Naive B cell (primary cell): ENCODE measurements at regions not wholly inside any gene's neighbourhood (a gene's known extent, or its start where the extent isn't known, plus 50 kb on each side); places are given as distances from the start of the nearest gene placed in this dataset.
A peak's percentile ranks its signal among the peaks of the same experiment; 100 is the strongest.
"Not testable (repeated sequence)": the region's sequence is repeated elsewhere in the genome, so short reads cannot be mapped to it uniquely, and the experiment has no call there.

ENCODE experiments used
- ATAC-seq, 2 donors: fragments of 150-1000 bp; cut with Tn5 transposase; 2 replicates each; pipeline ENCODE4 v1.10.0; 2021; ENCODE audit warnings: low read depth in 2 of 2, mild to moderate bottlenecking in 2 of 2, moderate library complexity in 2 of 2
- DNase-seq: peaks from one replicate; pipeline ENCODE4 v3.0.0; 2022
- H3K27ac Mint-ChIP-seq, 6 donors: one replicate each; pipeline ENCODE4 v1.8.0; 2020 to 2022; ENCODE audit warnings: mild to moderate bottlenecking in 6 of 6, mixed read lengths in 6 of 6, moderate library complexity in 5 of 6, inconsistent platforms in 2 of 6
- H3K27me3 Mint-ChIP-seq, 3 donors: one replicate each; pipeline ENCODE4 v1.8.0; 2021 to 2022; ENCODE audit warnings: mixed read lengths in 3 of 3, mild to moderate bottlenecking in 1 of 3
- H3K36me3 Mint-ChIP-seq, 2 donors: one replicate each; pipeline ENCODE4 v1.8.0; 2020 to 2022; ENCODE audit warnings: mixed read lengths in 2 of 2, inconsistent platforms in 1 of 2, mild to moderate bottlenecking in 1 of 2
- H3K4me1 Mint-ChIP-seq, 3 donors: one replicate each; pipeline ENCODE4 v1.8.0; 2020 to 2022; ENCODE audit warnings: mixed read lengths in 3 of 3, inconsistent platforms in 1 of 3, mild to moderate bottlenecking in 1 of 3, moderate library complexity in 1 of 3
- H3K4me3 Mint-ChIP-seq, 8 donors: one replicate each; pipeline ENCODE4 v1.8.0; 2020 to 2022; ENCODE audit warnings: mild to moderate bottlenecking in 8 of 8, mixed read lengths in 8 of 8, moderate library complexity in 8 of 8, inconsistent platforms in 2 of 8
- H3K9me3 Mint-ChIP-seq, 7 donors: one replicate each; pipeline ENCODE4 v1.8.0; 2020 to 2022; ENCODE audit warnings: mixed read lengths in 7 of 7, mild to moderate bottlenecking in 5 of 7, inconsistent platforms in 2 of 7, moderate library complexity in 1 of 7

GRCh38 chr6:169921853-169922824, 170.7 kb downstream of the ERMARD start:
- DNase-seq = no peak

DNA sequence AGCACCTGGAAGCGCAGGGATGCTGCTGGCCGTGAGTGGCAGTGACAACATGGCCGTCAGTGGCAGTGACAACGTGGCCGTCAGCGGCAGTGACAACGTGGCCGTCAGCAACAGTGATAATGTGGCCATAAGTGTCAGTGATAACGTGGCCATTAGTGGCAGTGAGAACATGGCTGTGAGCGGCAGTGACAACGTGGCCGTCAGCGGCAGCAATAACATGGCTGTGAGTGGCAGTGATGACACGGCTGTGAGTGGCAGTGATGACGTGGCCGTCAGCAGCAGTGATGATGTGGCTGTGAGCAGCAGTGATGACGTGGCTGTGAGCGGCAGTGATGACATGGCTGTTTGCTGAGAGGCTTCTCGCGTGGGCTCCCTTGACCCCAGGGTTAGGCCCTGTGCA, 169.8 kb downstream of the ERMARD start:
- no peaks in the 10 kb centered on the region for H3K36me3 Mint-ChIP-seq
- H3K27me3 Mint-ChIP-seq = peaks cover 0 to 8% (median 0%) of the 10 kb centered on the region in 3 donors
- H3K27ac Mint-ChIP-seq = peak overlapping the region in 1 of 6 donors; percentile 27
- H3K4me3 Mint-ChIP-seq = no peak overlapping the region
- ATAC-seq = no peak
- DNase-seq = no peak
- peaks cover 0 to 3% (median 0%) of the 10 kb centered on the region in 3 donors for H3K4me1 Mint-ChIP-seq
- H3K9me3 Mint-ChIP-seq = peaks cover 0 to 5% (median 0%) of the 10 kb centered on the region in 7 donors

More at GRCh38 chr6:169921853-169922824, 170.7 kb downstream of the ERMARD start:
- H3K4me3 Mint-ChIP-seq = no peak overlapping the region
- peaks cover 0 to 8% (median 0%) of the 10 kb centered on the region in 3 donors for H3K27me3 Mint-ChIP-seq
- H3K36me3 Mint-ChIP-seq = no peaks in the 10 kb centered on the region
- H3K9me3 Mint-ChIP-seq = peaks cover 0 to 5% (median 0%) of the 10 kb centered on the region in 7 donors
- peaks cover 0 to 3% (median 0%) of the 10 kb centered on the region in 3 donors for H3K4me1 Mint-ChIP-seq
- no peak for ATAC-seq
- H3K27ac Mint-ChIP-seq = no peak overlapping the region

DNA sequence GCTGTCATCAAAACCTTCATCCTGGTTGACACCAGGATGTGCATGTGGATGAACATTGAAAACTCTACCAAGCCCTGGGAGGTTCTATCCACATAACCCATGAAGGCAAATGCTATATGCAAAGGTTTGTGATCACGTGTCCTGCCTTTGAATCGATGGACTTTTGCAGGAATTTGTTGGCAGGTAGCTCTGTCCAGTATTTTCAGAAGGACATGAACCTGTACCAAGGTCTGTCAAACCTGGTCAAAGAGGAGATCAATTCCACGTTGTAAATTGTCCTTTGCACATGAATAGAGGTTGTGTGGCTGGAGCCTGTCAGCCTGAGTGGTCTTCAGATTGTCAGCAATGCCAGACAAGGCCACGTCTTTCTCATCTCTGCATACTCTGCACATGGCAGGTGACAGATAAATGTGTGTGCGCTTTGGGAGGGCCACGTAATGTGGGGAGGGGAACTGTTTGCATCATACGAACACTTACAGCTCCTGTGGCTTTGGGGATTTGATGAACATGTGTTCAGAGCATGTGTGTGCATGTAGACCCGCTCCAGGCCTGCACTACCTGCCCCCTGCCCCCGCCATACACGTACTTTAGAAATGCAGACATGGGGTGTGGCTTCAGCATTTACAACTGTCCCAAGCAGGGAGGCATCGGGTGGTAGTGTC, 169.1 kb downstream of the ERMARD start:
- H3K4me3 Mint-ChIP-seq = no peak overlapping the region
- H3K4me1 Mint-ChIP-seq = peaks cover 0 to 3% (median 0%) of the 10 kb centered on the region in 3 donors
- DNase-seq (no peak), ATAC-seq (no peak)
- H3K27ac Mint-ChIP-seq = peak overlapping the region in 1 of 6 donors; percentile 76
- no peaks in the 10 kb centered on the region for H3K36me3 Mint-ChIP-seq
- peaks cover 0 to 1% (median 0%) of the 10 kb centered on the region in 3 donors for H3K27me3 Mint-ChIP-seq
- no peaks in the 10 kb centered on the region for H3K9me3 Mint-ChIP-seq

GRCh38 chr6:169918954-169919549, 167.6 kb downstream of the ERMARD start:
- no peaks in the 10 kb centered on the region for H3K36me3 Mint-ChIP-seq
- peaks cover 0 to 13% (median 0%) of the 10 kb centered on the region in 3 donors for H3K4me1 Mint-ChIP-seq
- H3K27me3 Mint-ChIP-seq = no peaks in the 10 kb centered on the region
- H3K27ac Mint-ChIP-seq = peak overlapping the region in 1 of 6 donors; percentile 68
- H3K9me3 Mint-ChIP-seq = no peaks in the 10 kb centered on the region
- H3K4me3 Mint-ChIP-seq = no peak overlapping the region
- ATAC-seq = no peak
- no peak for DNase-seq

DNA sequence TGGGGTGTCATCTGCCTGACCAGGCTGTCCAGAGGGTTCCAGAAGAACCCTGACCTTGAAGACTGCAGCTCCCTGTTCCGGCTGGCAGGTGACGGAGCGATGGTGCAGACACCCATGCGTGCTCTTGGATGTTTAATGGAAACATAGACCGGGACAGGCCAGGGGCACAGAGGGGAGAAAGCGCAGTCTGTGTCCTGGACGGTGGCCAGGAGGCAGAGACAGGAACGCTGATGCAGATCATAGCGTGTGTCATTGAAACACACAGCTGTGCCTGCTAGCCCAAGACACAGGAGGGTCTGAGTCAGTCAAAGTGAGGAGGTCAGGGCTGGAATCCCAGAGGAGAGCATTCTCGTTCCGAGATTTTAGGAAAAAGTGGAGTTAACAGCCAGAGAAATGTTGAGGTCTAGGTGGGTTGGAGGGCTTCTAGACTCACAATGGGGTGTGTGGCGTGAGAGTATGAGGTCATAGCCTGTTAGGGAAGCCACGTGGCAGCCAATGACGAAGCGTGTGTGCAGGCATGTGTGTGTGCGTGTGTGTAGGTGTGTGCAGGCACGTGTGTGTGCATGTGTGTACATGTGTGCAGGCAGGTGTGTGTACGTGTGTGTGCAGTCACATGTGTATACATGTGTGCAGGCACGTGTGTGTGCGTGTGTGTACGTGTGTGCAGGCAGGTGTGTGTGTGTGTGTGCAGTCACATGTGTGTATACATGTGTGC, 167.0 kb downstream of the ERMARD start:
- ATAC-seq (no peak), DNase-seq (no peak)
- Mint-ChIP-seq H3K27ac (peak overlapping the region in 1 of 6 donors; percentile 28), H3K9me3 (no peaks in the 10 kb centered on the region), H3K27me3 (no peaks in the 10 kb centered on the region), H3K4me3 (no peak overlapping the region), H3K4me1 (peaks cover 0 to 19% (median 5%) of the 10 kb centered on the region in 3 donors), H3K36me3 (no peaks in the 10 kb centered on the region)

DNA sequence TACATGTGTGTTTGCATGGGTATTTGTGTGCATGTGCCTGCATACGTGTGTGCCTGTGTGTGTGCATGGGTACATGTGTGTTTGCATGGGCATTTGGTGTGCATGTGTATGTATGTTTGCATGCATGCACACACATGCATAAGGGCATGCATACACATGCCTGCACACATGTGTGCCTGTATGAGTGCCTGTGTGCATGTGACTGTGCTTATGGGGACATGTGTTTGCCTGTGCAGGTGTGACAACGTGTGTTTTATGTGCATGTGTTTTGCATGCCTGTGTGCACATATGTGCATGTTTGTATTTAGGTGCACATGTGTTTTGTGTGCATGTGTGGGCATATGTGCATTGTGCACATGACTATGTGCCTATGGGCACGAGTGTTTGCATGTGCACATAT, 165.7 kb downstream of the ERMARD start:
- Mint-ChIP-seq H3K27ac (no peak overlapping the region), H3K9me3 (no peaks in the 10 kb centered on the region), H3K4me3 (no peak overlapping the region), H3K27me3 (no peaks in the 10 kb centered on the region), H3K4me1 (peaks cover 7 to 30% (median 13%) of the 10 kb centered on the region in 3 donors), H3K36me3 (no peaks in the 10 kb centered on the region)
- DNase-seq (no peak), ATAC-seq (no peak)

- H3K27me3 Mint-ChIP-seq = no peaks in the 10 kb centered on the region
- H3K36me3 Mint-ChIP-seq = no peaks in the 10 kb centered on the region
- no peaks in the 10 kb centered on the region for H3K9me3 Mint-ChIP-seq
- peak overlapping the region in 1 of 6 donors; percentile 9 for H3K27ac Mint-ChIP-seq
- H3K4me3 Mint-ChIP-seq = peak overlapping the region in 1 of 8 donors; percentile 78
- H3K4me1 Mint-ChIP-seq = peaks cover 7 to 36% (median 13%) of the 10 kb centered on the region in 3 donors
- no peak for ATAC-seq
- DNase-seq = no peak
Observed at GRCh38 chr6:169915769-169916550, 164.5 kb downstream of the ERMARD start.

DNA sequence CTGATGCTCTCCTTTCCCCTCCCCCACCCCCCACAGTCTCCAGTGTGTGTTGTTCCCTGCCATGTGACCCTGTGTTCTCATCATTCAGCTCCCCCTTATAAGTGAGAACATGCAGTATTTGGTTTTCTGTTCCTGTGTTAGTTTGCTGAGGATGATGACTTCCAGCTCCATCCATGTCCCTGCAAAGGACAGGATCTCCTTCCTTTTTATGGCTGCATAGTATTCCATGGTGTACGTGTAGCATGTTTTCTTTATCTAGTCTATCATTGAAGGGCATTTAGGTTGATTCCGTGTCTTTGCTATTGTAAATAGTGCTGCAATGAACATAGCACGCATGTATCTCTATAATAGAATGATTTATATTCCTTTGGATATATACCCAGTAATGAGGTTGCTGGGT, 162.3 kb downstream of the ERMARD start:
- H3K27ac Mint-ChIP-seq = peak overlapping the region in 2 of 6 donors; percentile 12 to 32
- DNase-seq, H3K27me3 Mint-ChIP-seq, H3K36me3 Mint-ChIP-seq, ATAC-seq, H3K9me3 Mint-ChIP-seq: not testable (repeated sequence)
- H3K4me1 Mint-ChIP-seq = peaks cover 7 to 36% (median 13%) of the 10 kb centered on the region in 3 donors
- peak overlapping the region in 1 of 8 donors; percentile 73 for H3K4me3 Mint-ChIP-seq

DNA sequence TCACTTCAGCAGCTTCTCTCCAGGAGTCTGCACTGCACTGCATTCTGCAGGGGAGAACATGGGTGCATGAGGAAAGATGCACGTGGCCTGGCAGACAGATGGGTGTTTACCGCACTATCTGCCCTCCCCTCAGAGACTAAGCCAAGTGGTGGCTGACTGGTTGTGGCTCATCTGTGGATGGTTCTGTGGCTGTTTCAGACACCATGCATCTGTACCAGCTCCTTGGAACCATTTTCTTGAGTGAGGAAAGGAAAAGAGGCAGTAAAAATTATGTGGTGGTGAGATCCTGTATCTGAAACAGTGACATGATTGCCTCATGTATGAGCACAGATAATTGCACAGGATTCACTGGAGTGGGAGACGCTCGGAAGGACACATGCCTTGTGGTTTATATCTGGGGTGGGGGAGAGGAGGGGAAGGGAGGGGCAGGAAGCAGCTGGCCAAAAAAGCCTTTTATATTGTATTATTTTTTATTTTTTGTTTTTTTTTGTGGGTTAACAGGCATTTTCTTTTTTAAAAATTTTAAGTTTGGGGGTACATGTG, 161.7 kb downstream of the ERMARD start:
- Mint-ChIP-seq H3K4me1 (peaks cover 7 to 33% (median 13%) of the 10 kb centered on the region in 3 donors), H3K27ac (peak overlapping the region in 2 of 6 donors; percentile 29 to 60), H3K27me3 (no peaks in the 10 kb centered on the region), H3K9me3 (no peaks in the 10 kb centered on the region), H3K4me3 (peak overlapping the region in 5 of 8 donors; percentile 0 to 73 (median 8)), H3K36me3 (no peaks in the 10 kb centered on the region)
- ATAC-seq (peak in 1 of 2 donors; percentile 32), DNase-seq (peak; percentile 7)

DNA sequence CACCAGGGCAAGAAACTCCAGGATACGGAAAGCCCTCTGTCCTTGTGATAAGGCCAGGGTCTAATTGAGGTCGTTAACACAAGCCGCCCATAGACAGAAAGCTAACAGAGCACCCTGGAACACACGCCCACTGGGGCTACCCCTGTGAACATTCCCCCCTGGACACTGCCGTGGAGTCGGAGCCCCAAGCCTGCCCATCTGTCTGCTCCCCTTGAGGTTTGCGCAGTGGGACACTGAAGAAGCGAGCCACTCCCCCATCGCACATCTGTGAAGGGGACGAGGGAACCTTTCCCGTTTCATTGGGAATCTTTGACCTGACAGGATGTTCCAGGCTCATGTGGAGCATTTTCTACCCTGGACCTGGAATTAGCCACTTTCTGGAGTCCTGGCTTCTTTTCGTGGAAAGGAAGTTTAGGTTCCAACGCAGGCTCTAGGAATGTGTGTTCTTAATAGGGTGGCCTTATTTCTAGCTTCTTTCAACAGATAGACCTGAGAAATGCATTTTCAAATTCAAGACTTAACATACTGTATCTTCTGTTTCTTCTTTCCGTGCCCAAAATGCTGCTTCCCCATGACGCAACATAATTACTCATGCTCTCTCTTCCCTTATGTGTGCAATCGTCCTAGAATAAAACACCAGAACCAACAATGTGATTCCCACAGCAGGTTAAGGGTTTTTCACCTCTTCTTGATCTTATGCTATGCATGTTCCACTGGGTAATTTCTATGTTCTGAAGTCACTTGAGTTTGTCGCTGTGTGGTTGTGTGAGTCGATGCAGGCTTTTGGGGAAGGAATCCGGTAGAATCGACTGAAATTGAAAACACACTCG, 161.1 kb downstream of the ERMARD start:
- Mint-ChIP-seq H3K4me3 (peak overlapping the region in 5 of 8 donors; percentile 0 to 73 (median 8)), H3K36me3 (no peaks in the 10 kb centered on the region), H3K27ac (peak overlapping the region in 3 of 6 donors; percentile 29 to 60 (median 30)), H3K9me3 (no peaks in the 10 kb centered on the region), H3K4me1 (peaks cover 7 to 38% (median 13%) of the 10 kb centered on the region in 3 donors), H3K27me3 (no peaks in the 10 kb centered on the region)
- DNase-seq = no peak
- no peak for ATAC-seq
